GM23338 (cell line): ENCODE measurements at regions not wholly inside any gene's neighbourhood (a gene's known extent, or its start where the extent isn't known, plus 50 kb on each side); places are given as distances from the start of the nearest gene placed in this dataset.

ENCODE experiments used
- ATAC-seq: fragments of 200-7000 bp; cut with Tn5 transposase; 3 replicates; pipeline ENCODE4 v1.9.1; 2020
- DNase-seq: peaks from one replicate; pipeline ENCODE4 v3.0.0-alpha.2; 2015; ENCODE audit warnings: low spot score
- H2AFZ ChIP-seq: fragments of 200-600 bp; sonication (generic); 2 replicates; pipeline ENCODE4 v1.8.0; 2016; ENCODE audit warnings: antibody characterized with exemption, mild to moderate bottlenecking, moderate library complexity
- H3F3A ChIP-seq: fragments of 200-600 bp; sonication (generic); replicated peaks from 2 replicates; pipeline ENCODE4 v1.8.0; 2017; ENCODE audit warnings: antibody characterized with exemption, mixed run types, low read depth
- H3K27ac ChIP-seq: fragments of 200-600 bp; sonication (generic); 2 replicates; pipeline ENCODE4 v1.6.1; 2016; ENCODE audit warnings: low read depth
- H3K27me3 ChIP-seq: fragments of 200-600 bp; sonication (generic); 2 replicates; pipeline ENCODE4 v1.8.0; 2016; ENCODE audit warnings: mild to moderate bottlenecking, mixed run types, moderate library complexity; ENCODE audit not compliant: insufficient read depth
- H3K36me3 ChIP-seq: fragments of 200-600 bp; sonication (generic); 2 replicates; pipeline ENCODE4 v1.8.0; 2016; ENCODE audit warnings: mild to moderate bottlenecking; ENCODE audit not compliant: insufficient read depth
- H3K4me1 ChIP-seq: fragments of 200-600 bp; sonication (generic); 2 replicates; pipeline ENCODE4 v1.8.0; 2016; ENCODE audit warnings: mild to moderate bottlenecking, moderate library complexity; ENCODE audit not compliant: insufficient read depth
- H3K4me2 ChIP-seq: fragments of 200-600 bp; sonication (generic); 2 replicates; pipeline ENCODE4 v1.7.1; 2017; ENCODE audit warnings: mixed run types
- H3K4me3 ChIP-seq: fragments of 200-600 bp; sonication (generic); 2 replicates; pipeline ENCODE4 v1.6.1; 2016; ENCODE audit warnings: mixed run types
- H3K79me2 ChIP-seq: fragments of 200-600 bp; sonication (generic); replicated peaks from 2 replicates; pipeline ENCODE4 v1.8.0; 2017; ENCODE audit warnings: mild to moderate bottlenecking; ENCODE audit not compliant: insufficient read depth
- H3K9me2 ChIP-seq: fragments of 200-600 bp; sonication (generic); 2 replicates; pipeline ENCODE4 v1.8.0; 2017; ENCODE audit not compliant: insufficient read depth
- H4K20me1 ChIP-seq: fragments of 200-600 bp; sonication (generic); replicated peaks from 2 replicates; pipeline ENCODE4 v1.8.0; 2017; ENCODE audit warnings: mild to moderate bottlenecking; ENCODE audit not compliant: insufficient read depth
- H3K27ac Mint-ChIP-seq: 2 replicates; pipeline ENCODE4 v1.8.0; 2020; ENCODE audit warnings: inconsistent platforms, mild to moderate bottlenecking, moderate library complexity, mixed read lengths
- H3K27me3 Mint-ChIP-seq: 3 replicates; pipeline ENCODE4 v1.8.0; 2022; ENCODE audit warnings: low read depth, mild to moderate bottlenecking, moderate library complexity, mixed read lengths, inconsistent platforms; ENCODE audit not compliant: insufficient read depth, poor library complexity
- H3K36me3 Mint-ChIP-seq: 3 replicates; pipeline ENCODE4 v1.8.0; 2021; ENCODE audit warnings: low read depth, mild to moderate bottlenecking, inconsistent platforms, moderate library complexity, mixed read lengths
- H3K4me1 Mint-ChIP-seq: 3 replicates; pipeline ENCODE4 v1.8.0; 2020; ENCODE audit warnings: mild to moderate bottlenecking, inconsistent platforms, mixed read lengths
- H3K4me3 Mint-ChIP-seq: 3 replicates; pipeline ENCODE4 v1.8.0; 2021; ENCODE audit warnings: moderate library complexity, mild to moderate bottlenecking, inconsistent platforms, mixed read lengths
- H3K9me3 Mint-ChIP-seq: 3 replicates; pipeline ENCODE4 v1.8.0; 2020; ENCODE audit warnings: moderate library complexity, mild to moderate bottlenecking, inconsistent platforms, mixed read lengths
- EZH2 ChIP-seq: fragments of 200-600 bp; sonication (generic); IDR thresholded peaks from one replicate; pipeline ENCODE4 v1.8.0; 2017; ENCODE audit warnings: antibody characterized with exemption, mild to moderate bottlenecking, low read depth; ENCODE audit not compliant: unreplicated experiment
- EZH2phosphoT487 ChIP-seq: fragments of 200-600 bp; sonication (generic); IDR thresholded peaks from one replicate; pipeline ENCODE4 v1.8.1; 2018; ENCODE audit warnings: antibody characterized with exemption; ENCODE audit not compliant: unreplicated experiment
- POLR2AphosphoS5 ChIP-seq: IDR thresholded peaks from 2 replicates; pipeline ENCODE4 v1.6.1; 2016; ENCODE audit warnings: antibody characterized with exemption, low read depth
- STAT1 ChIP-seq: IDR thresholded peaks from one replicate; pipeline ENCODE4 v1.6.1; 2016; ENCODE audit warnings: antibody characterized with exemption; ENCODE audit not compliant: unreplicated experiment
- TF ChIP-seq, protein P1 (sequence below): fragments of 250-450 bp; sonication (Bioruptor Pico); IDR thresholded peaks from 2 replicates; pipeline ENCODE4 v1.5.0; 2020; ENCODE audit warnings: mild to moderate bottlenecking, moderate library complexity

DNA sequence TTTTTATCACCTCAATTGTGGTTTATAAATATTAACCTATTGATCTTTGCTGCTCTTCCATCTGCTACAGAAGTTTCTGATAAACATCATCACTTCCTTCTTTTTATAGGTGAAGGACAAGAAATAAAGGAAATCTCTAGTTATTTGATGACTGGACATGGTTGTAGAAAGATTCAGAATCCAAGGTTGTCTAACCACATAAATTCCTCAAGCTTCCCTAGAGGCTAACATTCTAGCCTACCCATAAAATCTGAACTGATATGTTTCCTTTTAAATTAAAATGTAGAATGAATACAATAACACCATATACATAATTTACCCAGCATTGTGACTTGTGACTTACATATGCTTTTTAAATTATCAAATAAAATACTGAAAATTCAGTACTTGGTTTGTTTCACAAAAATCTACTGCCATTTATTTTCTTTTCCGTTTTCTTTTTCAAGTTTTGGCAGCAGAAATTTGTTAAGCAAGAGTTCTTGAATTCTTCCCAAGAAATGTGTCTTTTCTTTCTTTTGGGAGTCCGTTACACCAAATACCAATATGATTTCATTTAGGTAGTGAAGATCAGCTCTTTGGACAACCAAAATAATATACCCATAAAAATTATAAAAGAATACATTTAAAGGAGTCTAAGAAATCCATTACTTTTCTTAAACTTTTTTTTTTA, 513.2 kb upstream of the ADGRL2 start (continued):
- TF ChIP-seq, protein P1, sequence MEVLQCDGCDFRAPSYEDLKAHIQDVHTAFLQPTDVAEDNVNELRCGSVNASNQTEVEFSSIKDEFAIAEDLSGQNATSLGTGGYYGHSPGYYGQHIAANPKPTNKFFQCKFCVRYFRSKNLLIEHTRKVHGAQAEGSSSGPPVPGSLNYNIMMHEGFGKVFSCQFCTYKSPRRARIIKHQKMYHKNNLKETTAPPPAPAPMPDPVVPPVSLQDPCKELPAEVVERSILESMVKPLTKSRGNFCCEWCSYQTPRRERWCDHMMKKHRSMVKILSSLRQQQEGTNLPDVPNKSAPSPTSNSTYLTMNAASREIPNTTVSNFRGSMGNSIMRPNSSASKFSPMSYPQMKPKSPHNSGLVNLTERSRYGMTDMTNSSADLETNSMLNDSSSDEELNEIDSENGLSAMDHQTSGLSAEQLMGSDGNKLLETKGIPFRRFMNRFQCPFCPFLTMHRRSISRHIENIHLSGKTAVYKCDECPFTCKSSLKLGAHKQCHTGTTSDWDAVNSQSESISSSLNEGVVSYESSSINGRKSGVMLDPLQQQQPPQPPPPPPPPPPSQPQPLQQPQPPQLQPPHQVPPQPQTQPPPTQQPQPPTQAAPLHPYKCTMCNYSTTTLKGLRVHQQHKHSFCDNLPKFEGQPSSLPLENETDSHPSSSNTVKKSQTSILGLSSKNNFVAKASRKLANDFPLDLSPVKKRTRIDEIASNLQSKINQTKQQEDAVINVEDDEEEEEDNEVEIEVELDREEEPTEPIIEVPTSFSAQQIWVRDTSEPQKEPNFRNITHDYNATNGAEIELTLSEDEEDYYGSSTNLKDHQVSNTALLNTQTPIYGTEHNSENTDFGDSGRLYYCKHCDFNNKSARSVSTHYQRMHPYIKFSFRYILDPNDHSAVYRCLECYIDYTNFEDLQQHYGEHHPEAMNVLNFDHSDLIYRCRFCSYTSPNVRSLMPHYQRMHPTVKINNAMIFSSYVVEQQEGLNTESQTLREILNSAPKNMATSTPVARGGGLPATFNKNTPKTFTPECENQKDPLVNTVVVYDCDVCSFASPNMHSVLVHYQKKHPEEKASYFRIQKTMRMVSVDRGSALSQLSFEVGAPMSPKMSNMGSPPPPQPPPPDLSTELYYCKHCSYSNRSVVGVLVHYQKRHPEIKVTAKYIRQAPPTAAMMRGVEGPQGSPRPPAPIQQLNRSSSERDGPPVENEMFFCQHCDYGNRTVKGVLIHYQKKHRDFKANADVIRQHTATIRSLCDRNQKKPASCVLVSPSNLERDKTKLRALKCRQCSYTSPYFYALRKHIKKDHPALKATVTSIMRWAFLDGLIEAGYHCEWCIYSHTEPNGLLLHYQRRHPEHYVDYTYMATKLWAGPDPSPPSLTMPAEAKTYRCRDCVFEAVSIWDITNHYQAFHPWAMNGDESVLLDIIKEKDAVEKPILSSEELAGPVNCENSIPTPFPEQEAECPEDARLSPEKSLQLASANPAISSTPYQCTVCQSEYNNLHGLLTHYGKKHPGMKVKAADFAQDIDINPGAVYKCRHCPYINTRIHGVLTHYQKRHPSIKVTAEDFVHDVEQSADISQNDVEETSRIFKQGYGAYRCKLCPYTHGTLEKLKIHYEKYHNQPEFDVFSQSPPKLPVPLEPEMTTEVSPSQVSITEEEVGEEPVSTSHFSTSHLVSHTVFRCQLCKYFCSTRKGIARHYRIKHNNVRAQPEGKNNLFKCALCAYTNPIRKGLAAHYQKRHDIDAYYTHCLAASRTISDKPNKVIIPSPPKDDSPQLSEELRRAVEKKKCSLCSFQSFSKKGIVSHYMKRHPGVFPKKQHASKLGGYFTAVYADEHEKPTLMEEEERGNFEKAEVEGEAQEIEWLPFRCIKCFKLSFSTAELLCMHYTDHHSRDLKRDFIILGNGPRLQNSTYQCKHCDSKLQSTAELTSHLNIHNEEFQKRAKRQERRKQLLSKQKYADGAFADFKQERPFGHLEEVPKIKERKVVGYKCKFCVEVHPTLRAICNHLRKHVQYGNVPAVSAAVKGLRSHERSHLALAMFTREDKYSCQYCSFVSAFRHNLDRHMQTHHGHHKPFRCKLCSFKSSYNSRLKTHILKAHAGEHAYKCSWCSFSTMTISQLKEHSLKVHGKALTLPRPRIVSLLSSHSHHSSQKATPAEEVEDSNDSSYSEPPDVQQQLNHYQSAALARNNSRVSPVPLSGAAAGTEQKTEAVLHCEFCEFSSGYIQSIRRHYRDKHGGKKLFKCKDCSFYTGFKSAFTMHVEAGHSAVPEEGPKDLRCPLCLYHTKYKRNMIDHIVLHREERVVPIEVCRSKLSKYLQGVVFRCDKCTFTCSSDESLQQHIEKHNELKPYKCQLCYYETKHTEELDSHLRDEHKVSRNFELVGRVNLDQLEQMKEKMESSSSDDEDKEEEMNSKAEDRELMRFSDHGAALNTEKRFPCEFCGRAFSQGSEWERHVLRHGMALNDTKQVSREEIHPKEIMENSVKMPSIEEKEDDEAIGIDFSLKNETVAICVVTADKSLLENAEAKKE = no peak
- TF ChIP-seq STAT1 = no peak
- TF ChIP-seq EZH2 = no peak

- no peak for ATAC-seq
- no peaks in the 10 kb centered on the region for H3K36me3 Mint-ChIP-seq
- no peak overlapping the region for H2AFZ ChIP-seq
These were observed 530.7 kb upstream of the ADGRL2 start for GRCh38 chr1:81270051-81270450.

More at GRCh38 chr1:81270051-81270450, 530.7 kb upstream of the ADGRL2 start:
- Histone ChIP-seq H3K27me3 (no peaks in the 10 kb centered on the region), H4K20me1 (no peaks in the 10 kb centered on the region), H3K27ac (no peak overlapping the region), H3K9me2 (no peaks in the 10 kb centered on the region), H3K4me1 (peaks cover 26% of the 10 kb centered on the region), H3F3A (no peaks in the 10 kb centered on the region), H3K79me2 (no peaks in the 10 kb centered on the region), H3K4me2 (no peak overlapping the region), H3K4me3 (no peak overlapping the region), H3K36me3 (no peaks in the 10 kb centered on the region)
- H3K27me3 Mint-ChIP-seq = no peaks in the 10 kb centered on the region
- DNase-seq = no peak
- TF ChIP-seq EZH2phosphoT487 (no peak), POLR2AphosphoS5 (no peak)
- H3K4me1 Mint-ChIP-seq = peaks cover 29% of the 10 kb centered on the region
- H3K9me3 Mint-ChIP-seq = no peaks in the 10 kb centered on the region
- H3K27ac Mint-ChIP-seq = no peak overlapping the region
- H3K4me3 Mint-ChIP-seq = no peak overlapping the region
